Right renal cortex interstitium (tissue), 3 donors: ENCODE measurements at regions not wholly inside any gene's neighbourhood (a gene's known extent, or its start where the extent isn't known, plus 50 kb on each side); places are given as distances from the start of the nearest gene placed in this dataset.
A peak's percentile ranks its signal among the peaks of the same experiment; 100 is the strongest.
"Not testable (repeated sequence)": the region's sequence is repeated elsewhere in the genome, so short reads cannot be mapped to it uniquely, and the experiment has no call there.

ENCODE experiments used
- DNase-seq, 3 donors: peaks; one replicate each; pipeline ENCODE4 v3.0.0-alpha.2; 2013; ENCODE audit warnings: low read depth in 3 of 3, low spot score in 2 of 3

DNA sequence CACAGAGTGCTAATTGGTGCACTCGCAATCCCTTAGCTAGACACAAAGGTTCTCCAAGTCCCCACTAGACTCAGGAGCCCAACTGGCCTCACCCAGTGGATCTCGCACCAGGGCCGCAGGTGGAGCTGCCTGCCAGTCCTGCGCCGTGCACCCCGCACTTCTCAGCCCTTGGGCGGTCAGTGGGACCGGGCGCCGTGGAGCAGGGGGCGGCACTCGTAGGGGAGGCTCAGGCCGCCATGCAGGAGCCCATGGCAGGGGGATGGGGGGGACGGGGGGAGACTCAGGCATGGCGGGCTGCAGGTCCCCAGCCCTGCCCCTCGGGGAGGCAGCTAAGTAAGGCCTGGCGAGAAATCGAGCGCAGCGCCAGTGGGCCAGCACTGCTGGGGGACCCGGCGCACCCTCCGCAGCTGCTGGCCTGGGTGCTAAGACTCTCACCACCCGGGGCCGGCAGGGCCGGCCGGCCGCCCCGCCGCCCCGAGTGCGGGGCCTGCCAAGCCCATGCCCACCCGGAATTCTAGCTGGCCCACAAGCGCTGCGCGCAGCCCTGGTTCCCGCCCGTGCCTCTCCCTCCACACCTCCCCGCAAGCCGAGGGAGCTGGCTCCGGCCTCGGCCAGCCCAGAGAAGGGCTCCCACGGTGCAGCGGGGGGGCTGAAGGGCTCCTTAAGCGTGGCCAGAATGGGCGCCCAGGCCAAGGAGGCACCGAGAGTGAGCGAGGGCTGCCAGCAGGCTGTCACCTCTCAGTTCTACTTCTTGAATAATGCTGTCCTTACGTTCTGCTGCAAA, 258.2 kb downstream of the GALC start:
- not testable (repeated sequence) for DNase-seq

DNA sequence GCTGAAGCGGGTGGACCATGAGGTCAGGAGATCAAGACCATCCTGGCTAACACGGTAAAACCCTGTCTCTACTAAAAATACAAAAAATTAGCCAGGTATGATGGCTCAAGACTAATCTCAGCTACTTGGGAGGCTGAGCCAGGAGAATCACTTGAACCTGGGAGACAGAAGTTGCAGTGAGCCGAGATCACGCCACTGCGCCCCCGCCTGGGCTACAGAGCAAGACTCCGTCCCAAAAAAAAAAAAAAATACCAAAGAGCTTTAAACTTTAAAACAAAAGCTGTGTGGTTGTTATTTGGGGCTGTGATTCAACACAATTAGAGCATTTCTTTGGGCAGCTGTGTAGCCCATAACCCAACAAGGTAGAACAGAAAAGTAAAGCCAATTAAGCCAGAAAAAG, 259.9 kb downstream of the GALC start:
- not testable (repeated sequence) for DNase-seq

DNA sequence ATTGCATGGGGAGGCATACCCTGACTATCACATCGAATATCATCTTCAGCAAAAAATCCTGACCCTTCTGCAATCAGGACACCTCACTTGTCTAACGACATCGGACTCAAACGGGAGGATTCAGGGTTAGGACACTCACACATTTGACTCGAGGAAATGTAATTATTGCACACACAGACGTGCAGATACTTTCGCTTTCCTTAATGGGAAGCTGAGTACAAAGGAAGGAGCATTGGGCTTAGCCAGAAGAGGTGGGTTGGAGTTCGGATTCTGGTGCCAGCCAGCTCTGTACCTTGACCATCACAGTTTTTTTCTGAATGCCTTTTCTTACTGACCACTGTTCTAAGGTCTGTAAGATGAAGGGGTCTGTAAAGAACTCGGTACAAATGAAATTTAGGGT, 260.4 kb downstream of the GALC start:
- no peak for DNase-seq

DNA sequence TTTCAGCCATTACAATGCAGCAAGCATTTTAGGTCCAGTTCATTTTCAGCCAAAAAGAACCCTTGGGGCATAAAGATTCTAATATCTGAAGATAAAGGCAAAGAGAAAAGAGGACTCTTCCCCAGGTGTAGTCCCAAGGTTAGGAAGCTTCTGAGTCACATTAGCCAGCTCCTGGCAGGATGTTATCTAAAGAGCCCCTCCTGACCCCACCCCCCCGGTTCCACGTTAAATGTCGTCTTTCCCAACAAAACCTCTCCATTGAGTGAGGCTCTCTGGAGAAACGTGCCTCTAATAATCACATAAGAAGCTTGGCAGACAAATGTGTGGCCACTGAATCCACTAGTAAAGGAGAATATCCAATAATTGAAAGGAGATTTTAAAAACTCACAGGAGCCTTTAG, 267.7 kb downstream of the GALC start:
- DNase-seq = no peak

DNA sequence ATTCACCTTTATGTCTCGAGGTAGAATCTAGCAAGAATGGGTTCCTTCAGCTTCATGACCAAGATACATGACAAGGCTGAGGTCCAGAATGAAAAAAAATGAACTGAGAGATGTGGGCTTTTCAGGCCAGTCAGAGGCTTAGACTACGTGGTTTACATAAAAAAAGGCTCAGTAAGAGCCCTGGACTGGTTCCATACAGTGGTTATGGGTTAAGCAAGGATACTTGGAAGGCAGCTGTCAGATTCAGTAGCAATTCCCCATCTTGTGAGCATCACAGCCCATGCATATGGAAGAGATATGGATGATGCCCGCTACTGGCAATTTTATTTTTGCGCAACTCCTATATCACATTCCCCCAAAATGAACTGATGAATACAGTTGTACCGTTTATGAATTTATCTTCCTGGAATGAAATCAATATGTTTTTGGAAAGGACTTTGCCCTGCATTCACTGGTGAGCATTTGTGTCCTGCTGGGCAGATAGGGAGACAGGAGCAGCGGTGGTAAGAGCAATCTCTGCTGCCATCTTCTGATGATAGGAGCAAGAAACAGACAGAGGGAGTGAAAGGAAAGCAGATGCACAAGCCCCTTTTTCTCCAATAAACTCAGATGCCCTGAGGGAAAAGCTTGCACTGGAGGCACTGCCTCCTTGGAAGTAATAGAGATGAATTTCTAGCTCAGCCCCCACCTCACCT, 280.4 kb downstream of the GALC start:
- DNase-seq = no peak

DNA sequence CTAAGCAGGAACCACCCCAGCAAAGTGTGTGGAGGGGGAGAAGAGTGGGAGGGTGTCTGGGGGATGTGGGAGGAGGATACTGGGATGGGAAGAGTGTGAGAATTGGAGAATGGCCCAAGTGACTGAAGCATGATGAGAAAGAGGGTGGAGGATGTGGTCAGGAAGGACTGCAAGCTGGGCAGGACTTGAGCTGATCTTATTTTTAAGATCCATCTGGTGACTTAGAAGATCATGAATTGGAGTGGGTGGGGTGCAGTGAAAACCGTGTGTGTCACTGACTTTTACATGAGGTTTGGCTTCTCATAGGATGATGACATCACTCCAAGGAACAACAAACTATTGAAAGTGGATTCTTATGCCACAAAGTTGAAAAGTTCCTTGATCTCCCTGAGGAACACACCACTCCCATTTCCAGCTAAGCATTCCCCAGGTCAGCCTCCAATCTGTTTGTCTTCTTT, 287.5 kb downstream of the GALC start:
- DNase-seq = no peak

DNA sequence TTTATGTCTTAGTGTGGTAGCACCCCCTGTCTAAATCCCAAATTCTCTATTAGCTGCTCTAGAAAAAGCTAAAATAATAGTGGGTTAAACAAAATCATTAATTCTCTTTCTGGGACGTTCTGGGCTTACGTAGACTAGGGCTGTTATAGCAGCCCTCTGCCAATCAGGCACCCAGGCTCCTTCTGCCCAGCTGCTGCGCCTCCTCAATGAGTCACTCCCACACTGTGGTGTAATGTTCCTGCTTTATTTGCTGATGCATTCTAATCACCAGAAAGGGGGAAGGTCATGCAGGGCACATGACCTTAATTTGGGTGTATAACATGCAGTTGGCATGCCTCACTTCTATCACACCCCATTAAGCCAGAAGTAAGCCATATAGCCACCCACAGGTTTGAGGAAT, 294.5 kb downstream of the GALC start:
- DNase-seq = no peak

DNA sequence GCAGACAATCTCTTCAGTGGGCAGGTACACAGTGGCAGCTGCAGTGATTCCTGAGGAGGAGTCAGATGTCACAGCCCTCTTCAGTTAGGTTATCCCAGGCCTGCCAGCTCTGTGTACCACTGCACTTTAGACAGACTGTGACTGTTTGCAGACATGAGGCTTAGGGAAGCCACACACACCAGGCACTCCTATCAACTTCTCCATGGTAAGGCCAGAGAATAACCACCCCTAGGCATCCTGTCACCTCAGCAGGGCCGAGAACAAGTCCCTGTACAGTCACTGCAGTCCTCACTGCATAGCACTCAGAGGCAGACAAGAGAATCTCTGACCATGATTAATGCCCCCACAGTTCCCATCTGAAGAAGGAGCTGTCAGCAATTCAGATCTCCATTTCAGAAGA, 296.5 kb downstream of the GALC start:
- no peak for DNase-seq

DNA sequence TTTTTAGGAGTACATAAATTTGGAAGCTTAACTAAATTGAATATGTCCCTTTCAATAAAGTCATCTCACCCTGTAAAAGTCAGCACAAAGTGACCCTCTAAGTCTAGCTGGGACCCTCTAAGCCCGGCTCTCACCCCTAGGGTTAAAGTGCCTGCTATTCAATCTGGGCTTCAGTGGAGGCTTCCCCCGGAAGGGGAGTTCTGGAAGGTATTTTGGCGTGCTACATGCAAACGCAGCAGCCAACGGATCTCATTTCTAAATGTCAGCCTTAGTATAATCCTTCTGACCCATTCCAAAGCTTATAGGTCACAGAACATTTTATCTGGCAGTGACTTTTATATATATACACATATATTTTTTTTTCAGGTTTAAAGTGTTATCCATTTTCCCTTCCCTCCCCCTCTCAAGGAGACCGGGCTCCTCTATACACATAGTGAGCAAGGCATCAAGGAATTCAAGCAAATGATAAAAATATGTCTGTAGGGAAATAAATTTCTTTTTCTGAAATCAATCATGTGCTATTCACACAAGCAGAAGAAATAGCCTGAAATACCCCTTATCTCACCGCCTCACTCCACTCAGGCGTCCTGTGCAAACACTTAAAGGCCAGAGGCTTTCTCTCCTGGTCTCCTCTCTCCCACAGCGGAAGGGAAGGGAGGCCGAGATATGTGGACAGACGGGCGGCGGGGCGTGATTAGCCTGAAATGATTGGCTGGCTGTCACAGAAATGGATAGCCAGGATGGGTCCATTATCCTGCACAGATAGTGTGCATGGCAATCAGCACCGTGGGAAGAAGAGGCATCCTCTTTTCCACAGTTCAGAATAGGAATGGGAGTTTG, 301.7 kb downstream of the GALC start:
- DNase-seq = no peak

DNA sequence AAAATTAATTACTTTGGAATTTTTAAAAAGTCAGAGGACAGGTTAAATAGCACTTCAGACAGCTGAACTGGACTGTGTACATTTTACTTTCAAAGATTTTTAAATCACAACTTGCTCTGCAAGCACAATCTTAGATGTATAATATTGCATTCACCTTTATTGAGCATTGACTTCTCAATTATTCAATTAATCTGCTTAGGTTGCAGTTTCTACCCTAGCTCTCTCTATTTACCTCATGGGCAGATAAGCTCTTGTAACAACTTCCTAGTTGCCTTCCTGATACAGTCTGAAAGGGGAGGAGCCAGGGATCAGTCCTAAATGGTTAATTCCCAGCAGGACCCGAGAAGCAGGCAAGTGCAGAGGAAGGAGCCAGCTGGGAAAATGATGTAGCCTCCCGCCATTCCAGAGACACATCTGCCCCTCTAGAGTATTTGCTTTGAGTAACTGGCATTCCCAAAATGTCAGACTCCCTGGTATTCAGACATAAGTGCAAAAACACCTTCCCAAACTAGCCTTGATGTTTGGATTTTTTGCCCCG, 302.8 kb downstream of the GALC start:
- no peak for DNase-seq

DNA sequence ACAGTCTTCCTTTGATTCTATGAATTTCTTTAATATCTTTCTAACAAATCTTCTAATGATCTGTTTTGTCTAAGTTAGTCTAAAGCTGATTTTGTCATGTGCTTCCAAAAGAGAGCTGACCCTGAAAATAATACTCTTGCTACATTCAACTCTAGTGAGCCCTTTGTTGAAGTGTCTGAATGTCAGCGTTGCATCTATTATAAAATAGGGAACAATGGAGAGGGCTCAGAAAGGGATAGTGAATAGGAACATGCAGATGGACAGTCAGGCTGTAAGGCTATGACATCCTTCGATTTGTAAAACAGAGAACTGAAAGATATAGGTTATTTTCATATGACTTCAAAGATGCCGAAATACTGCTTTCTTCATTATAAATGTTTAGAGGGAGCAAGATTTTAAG, 304.5 kb downstream of the GALC start:
- no peak for DNase-seq

DNA sequence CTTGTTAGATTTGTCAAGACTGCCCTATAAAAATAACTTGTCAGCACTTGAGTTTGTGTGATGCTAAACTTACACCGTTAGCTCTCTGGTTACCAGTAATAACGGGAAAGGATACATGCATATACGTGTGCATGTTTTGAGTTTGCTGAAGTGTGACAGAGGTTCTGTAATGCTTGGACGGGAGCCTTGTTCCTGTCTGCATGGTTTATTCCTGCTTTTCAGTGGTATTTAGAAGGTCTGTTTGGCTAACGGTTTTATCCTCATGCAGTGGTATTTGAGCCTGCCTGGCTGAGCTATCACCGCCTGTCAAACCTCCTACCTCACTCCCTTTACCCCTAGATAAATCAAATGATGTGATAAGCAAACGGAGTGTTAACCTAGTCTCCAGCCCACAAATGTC, 305.6 kb downstream of the GALC start:
- peak in 2 of 3 donors; percentile 43 to 55 for DNase-seq

DNA sequence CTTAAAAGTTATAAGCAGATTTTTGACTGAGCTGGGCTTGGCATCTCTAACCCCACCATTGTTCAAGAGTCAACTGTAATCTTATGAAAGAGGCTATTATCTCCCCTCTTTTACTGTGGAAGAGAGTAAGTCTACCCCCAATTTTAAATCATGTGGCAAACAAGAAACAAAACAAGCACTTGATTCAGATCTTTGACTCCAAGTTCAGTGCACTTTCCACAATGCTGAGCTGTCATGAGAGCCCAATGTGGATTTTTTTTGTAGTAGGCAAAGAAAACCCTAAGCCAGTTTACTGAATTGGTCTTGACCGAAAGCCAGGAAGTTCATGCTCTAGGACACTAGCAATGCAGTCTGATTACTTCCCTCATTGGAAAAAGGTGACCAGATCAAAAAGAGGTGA, 306.2 kb downstream of the GALC start:
- DNase-seq = no peak

DNA sequence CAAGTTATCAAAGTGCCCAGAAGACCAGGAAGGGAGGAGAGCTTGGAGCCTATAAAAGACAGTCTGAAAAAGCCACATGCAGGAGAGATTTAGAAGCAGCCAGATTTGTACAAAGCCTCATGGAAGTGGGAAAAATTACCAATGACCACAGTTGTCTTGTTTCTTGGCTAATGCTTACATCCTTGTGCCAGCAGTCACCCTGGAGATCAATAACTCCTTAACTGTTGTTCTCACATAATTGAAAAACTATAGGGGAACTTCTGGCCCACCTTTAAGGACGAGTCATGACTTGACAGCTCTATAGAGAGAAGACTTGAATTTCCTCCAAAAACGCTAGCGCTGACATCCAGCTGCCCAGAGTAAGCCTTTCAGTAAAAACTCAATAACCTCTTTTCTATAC, 313.1 kb downstream of the GALC start:
- DNase-seq = no peak

DNA sequence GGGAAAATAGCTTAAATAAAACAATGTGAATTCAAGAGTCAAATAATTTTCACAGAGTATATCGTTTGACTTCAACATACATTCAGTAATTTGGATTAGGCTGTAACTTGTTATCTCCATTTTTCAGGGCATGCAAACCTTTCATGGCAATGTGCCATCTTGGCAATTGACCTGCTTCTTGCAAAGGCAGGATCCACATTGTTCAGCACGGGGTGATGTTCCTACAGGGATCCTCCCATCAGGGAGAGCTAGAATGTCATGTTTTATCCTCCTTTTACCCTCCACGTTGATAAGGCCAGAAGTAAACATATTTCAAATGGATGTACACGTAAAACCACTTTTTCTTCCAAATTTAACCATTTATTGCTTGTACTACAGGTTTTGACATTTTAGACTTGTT, 314.4 kb downstream of the GALC start:
- no peak for DNase-seq

DNA sequence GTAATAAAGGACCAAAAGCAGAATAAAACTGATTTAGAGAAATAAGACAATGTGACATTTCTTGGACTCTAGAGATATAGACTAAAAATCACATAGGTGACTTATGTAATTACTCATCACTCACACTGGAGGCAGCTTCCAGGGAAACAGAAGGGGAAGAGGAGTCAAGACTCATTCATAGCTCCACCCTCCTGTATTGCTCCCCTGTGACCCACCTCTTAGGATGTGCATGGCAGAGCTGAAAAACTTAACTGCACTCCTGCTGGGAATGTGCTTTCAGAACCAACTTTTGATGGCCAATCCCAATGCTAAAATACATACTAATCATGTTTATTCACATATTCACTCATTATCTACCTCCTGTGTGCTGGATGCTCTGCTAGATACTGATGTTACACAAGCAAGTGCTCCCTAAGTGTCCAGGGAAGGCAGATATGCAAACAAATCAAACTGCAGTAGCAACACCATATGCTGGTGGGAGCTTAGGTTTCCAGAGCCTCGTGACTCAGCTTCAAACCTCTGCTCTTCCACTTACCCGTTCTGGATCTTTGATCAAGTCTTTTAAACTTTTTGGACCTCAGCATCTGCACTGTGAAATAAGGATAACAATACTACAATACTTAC, 316.1 kb downstream of the GALC start:
- no peak for DNase-seq

DNA sequence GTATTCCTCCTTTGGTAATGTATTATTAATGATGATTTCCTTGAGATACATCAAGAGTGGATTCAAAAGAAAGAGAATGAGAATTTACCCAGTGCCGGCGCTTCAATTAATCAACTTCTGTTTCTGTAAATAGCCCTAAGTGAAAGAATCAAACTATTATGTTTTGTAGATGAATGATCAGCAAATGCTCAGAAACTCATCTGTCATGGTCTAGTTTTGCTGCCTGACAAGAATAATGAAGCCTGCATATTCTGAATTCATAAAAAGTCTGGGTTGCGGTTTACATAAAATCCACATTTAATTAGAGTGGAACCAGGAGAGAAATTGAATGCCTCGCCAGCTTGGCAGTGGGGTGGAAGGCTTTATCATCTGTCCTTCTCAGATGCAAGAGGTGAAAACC, 325.3 kb downstream of the GALC start:
- no peak for DNase-seq

DNA sequence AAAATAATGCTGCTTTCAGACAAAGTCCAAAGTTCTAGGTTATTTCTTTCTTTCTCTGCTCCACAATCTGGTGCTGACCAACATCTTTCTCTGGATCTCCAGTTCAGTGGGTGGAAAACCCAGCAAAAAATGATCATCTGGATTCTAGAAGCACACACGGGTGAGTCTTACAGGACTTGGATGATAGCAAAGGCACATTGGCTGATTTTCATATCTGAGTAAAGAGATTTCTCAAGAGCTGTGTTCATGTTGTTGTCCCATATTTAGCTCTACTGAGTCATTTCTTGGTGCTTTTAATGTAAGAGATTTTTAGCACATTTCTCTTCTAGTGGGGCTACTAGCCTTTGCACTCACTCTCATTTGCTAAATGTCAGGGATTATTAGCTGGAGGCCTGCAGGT, 336.7 kb downstream of the GALC start:
- DNase-seq = no peak

DNA sequence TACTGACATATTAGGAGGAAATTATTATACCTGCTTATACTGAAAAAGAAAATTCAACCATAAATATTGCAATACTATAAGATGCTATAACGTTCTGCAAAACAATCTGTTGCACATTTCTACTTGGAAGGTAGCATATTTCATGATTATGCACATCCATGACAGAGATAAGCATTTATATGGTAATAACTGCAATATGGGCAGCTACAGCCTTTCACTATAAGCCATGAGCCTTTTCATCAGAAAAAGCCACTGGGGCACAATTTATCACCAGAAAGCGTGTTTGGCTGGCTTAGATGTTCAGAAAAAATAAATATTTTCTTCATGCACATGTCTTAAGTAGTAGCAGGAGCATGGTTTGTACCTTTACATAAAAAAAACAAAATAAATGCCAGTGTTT, 340.7 kb downstream of the GALC start:
- DNase-seq = no peak

DNA sequence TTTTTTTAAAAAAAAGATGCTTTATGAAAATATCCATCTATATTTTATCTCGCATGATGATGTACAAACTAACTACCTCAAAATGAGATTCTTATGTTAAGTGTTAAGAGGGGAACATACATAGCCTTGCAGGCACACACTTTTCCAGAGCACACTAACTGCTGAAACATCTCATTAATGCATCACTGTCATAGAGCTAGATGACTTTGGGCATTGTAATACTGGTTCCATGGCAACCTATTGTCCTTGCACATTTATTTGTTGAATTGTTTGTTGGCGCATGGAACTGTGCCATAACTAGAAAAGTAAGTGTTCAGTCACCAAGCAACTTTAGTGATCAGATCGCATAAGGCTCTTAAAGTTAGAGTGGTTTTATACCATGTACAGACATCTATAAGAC, 348.3 kb downstream of the GALC start:
- DNase-seq = no peak

DNA sequence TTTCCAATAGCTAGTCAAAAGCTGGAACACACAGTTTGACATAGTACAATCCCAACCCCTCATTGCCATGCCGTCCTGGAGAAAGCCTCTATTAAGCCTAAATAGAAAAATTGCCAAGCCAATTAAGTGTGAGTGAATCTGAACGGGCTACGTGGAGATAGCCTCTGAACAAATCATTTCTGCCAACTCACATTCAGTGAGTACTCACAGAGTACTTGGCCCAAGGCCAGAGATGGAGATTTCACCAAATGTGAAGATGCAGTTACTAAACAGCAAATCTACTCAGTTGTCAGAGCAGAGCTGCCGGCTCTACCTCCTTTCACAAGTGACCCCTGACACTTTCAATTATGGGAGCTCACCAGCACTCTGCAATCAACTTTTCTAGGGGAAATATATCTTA, 350.0 kb downstream of the GALC start:
- no peak for DNase-seq
